Uterus (tissue), 2 donors: ENCODE measurements at regions not wholly inside any gene's neighbourhood (a gene's known extent, or its start where the extent isn't known, plus 50 kb on each side); places are given as distances from the start of the nearest gene placed in this dataset.

Experiments
- CTCF ChIP-seq, 4 experiments: fragments of 200-600 bp in 2 of 4; fragments of 450-650 bp in 2 of 4; sonication (generic) in 2 of 4; IDR thresholded peaks; one replicate each; pipeline ENCODE4 v1.5.1; 2016 to 2019; ENCODE audit warnings: antibody characterized with exemption in 4 of 4, mild to moderate bottlenecking in 2 of 4, moderate library complexity in 1 of 4
- POLR2A ChIP-seq, 2 donors: fragments of 450-650 bp; IDR thresholded peaks; one replicate each; pipeline ENCODE4 v1.6.1; 2016; ENCODE audit warnings: antibody characterized with exemption in 2 of 2, mild to moderate bottlenecking in 1 of 2, moderate library complexity in 1 of 2

- no peak for TF ChIP-seq CTCF (IDR thresholded peaks at IDR 0.05)
- TF ChIP-seq POLR2A (IDR thresholded peaks at IDR 0.05): no peak
Observed at GRCh38 chr5:112013660-112014059, 256.7 kb upstream of the NREP start.
